Smooth muscle cell (in vitro differentiated cells): ENCODE measurements at regions not wholly inside any gene's neighbourhood (a gene's known extent, or its start where the extent isn't known, plus 50 kb on each side); places are given as distances from the start of the nearest gene placed in this dataset.

Experiments used
- DNase-seq: peaks from one replicate; lab custom pipeline; 2025; ENCODE audit not compliant: unreplicated experiment; lab: John Stamatoyannopoulos, UW
- H2AFZ ChIP-seq: fragments of 200-600 bp; sonication (generic); 2 replicates; pipeline ENCODE4 v1.6.0; 2016; ENCODE audit warnings: antibody characterized with exemption, low read depth, mild to moderate bottlenecking
- H3F3A ChIP-seq: fragments of 200-600 bp; sonication (generic); 2 replicates; pipeline ENCODE4 v1.6.0; 2017; ENCODE audit warnings: antibody characterized with exemption, low read depth
- H3K27ac ChIP-seq: fragments of 200-600 bp; sonication (generic); 2 replicates; pipeline ENCODE4 v1.5.1; 2016; ENCODE audit warnings: low read depth, mild to moderate bottlenecking
- H3K27me3 ChIP-seq: fragments of 200-600 bp; sonication (generic); 2 replicates; pipeline ENCODE4 v1.6.1; 2016; ENCODE audit warnings: low read depth, mild to moderate bottlenecking
- H3K36me3 ChIP-seq: fragments of 200-600 bp; sonication (generic); 2 replicates; pipeline ENCODE4 v1.5.1; 2016; ENCODE audit warnings: low read depth
- H3K4me1 ChIP-seq: fragments of 200-600 bp; sonication (generic); 2 replicates; pipeline ENCODE4 v1.5.1; 2016; ENCODE audit warnings: low read depth
- H3K4me2 ChIP-seq: fragments of 200-600 bp; sonication (generic); 2 replicates; pipeline ENCODE4 v1.6.0; 2016; ENCODE audit warnings: mild to moderate bottlenecking
- H3K4me3 ChIP-seq: fragments of 200-600 bp; sonication (generic); 2 replicates; pipeline ENCODE4 v1.5.1; 2016; ENCODE audit warnings: mild to moderate bottlenecking
- H3K79me2 ChIP-seq: fragments of 200-600 bp; sonication (generic); 2 replicates; pipeline ENCODE4 v1.6.0; 2016; ENCODE audit warnings: low read depth, mild to moderate bottlenecking
- H3K9ac ChIP-seq: fragments of 200-600 bp; sonication (generic); 2 replicates; pipeline ENCODE4 v1.6.0; 2016; ENCODE audit warnings: low read depth
- H3K9me3 ChIP-seq: fragments of 200-600 bp; sonication (generic); replicated peaks from 2 replicates; pipeline ENCODE4 v1.5.1; 2016; ENCODE audit warnings: low read depth
- H4K20me1 ChIP-seq: fragments of 200-600 bp; sonication (generic); 2 replicates; pipeline ENCODE4 v1.6.0; 2016; ENCODE audit warnings: low read depth
- CTCF ChIP-seq: fragments of 200-600 bp; sonication (generic); IDR thresholded peaks from 2 replicates; pipeline ENCODE4 v1.5.1; 2017; ENCODE audit warnings: borderline replicate concordance, mild to moderate bottlenecking, antibody characterized with exemption; ENCODE audit not compliant: insufficient read depth, poor library complexity, severe bottlenecking
- WGBS: methylation state at CpG from one replicate; pipeline ENCODE4 v1.1.7; 2016; ENCODE audit warnings: low lambda C conversion rate; 5-methylcytosine and 5-hydroxymethylcytosine counted together

GRCh38 chr1:113314600-113314999, 75.7 kb upstream of the MAGI3 start:
- Histone ChIP-seq H2AFZ (no peak overlapping the region), H3K4me2 (no peak overlapping the region), H3K4me3 (no peak overlapping the region), H3K9ac (no peak overlapping the region), H3K9me3 (no peaks in the 10 kb centered on the region), H3F3A (no peaks in the 10 kb centered on the region), H3K27me3 (no peaks in the 10 kb centered on the region), H3K27ac (no peak overlapping the region), H3K36me3 (no peaks in the 10 kb centered on the region), H4K20me1 (no peaks in the 10 kb centered on the region), H3K79me2 (no peaks in the 10 kb centered on the region), H3K4me1 (no peaks in the 10 kb centered on the region)
- WGBS, result 95% methylated on average over 3 of the region's 3 CpGs
- no peak for DNase-seq
- no peak for TF ChIP-seq CTCF

- no peaks in the 10 kb centered on the region for H3K36me3 ChIP-seq
- TF ChIP-seq CTCF, result no peak
- H3F3A ChIP-seq, result peaks cover 19% of the 10 kb centered on the region
- H3K79me2 ChIP-seq, result no peaks in the 10 kb centered on the region
- no peak overlapping the region for H3K27ac ChIP-seq
- H3K4me2 ChIP-seq, result no peak overlapping the region
- H4K20me1 ChIP-seq, result no peaks in the 10 kb centered on the region
- no peak overlapping the region for H3K4me3 ChIP-seq
- peaks cover 4% of the 10 kb centered on the region for H3K4me1 ChIP-seq
- no peak overlapping the region for H2AFZ ChIP-seq
- no peaks in the 10 kb centered on the region for H3K9me3 ChIP-seq
- no peak overlapping the region for H3K9ac ChIP-seq
- no peak for DNase-seq
- no peaks in the 10 kb centered on the region for H3K27me3 ChIP-seq
These were observed 70.0 kb upstream of the MAGI3 start for GRCh38 chr1:113320272-113320671.

GRCh38 chr1:113320972-113321680, 69.2 kb upstream of the MAGI3 start:
- peak overlapping the region; percentile 24 for H3K4me2 ChIP-seq
- H3K9me3 ChIP-seq, result no peaks in the 10 kb centered on the region
- no peak for TF ChIP-seq CTCF
- H3K27me3 ChIP-seq, result no peaks in the 10 kb centered on the region
- no peak overlapping the region for H3K9ac ChIP-seq
- H3K4me1 ChIP-seq, result peaks cover 7% of the 10 kb centered on the region
- 53% methylated on average over 3 of the region's 3 CpGs for WGBS
- H2AFZ ChIP-seq, result peak overlapping the region; percentile 37
- H4K20me1 ChIP-seq, result no peaks in the 10 kb centered on the region
- peak overlapping the region; percentile 46 for H3K27ac ChIP-seq
- no peaks in the 10 kb centered on the region for H3K79me2 ChIP-seq
- H3F3A ChIP-seq, result peaks cover 19% of the 10 kb centered on the region
- no peak overlapping the region for H3K4me3 ChIP-seq
- DNase-seq, result no peak
- no peaks in the 10 kb centered on the region for H3K36me3 ChIP-seq

- Histone ChIP-seq H3K4me1 (peaks cover 7% of the 10 kb centered on the region), H4K20me1 (no peaks in the 10 kb centered on the region), H3K36me3 (no peaks in the 10 kb centered on the region), H3F3A (peaks cover 19% of the 10 kb centered on the region), H2AFZ (peak overlapping the region; percentile 9), H3K4me3 (no peak overlapping the region), H3K27ac (peak overlapping the region; percentile 46), H3K9me3 (no peaks in the 10 kb centered on the region), H3K27me3 (no peaks in the 10 kb centered on the region), H3K9ac (no peak overlapping the region), H3K4me2 (peak overlapping the region; percentile 24), H3K79me2 (no peaks in the 10 kb centered on the region)
- WGBS, result 49% methylated on average over 3 of the region's 3 CpGs
- no peak for TF ChIP-seq CTCF
- DNase-seq, result no peak
These were observed 68.4 kb upstream of the MAGI3 start for GRCh38 chr1:113321771-113322387.
